ENCODE measurements at regions not wholly inside any gene's neighbourhood (a gene's known extent, or its start where the extent isn't known, plus 50 kb on each side); places are given as distances from the start of the nearest gene placed in this dataset.

DNA sequence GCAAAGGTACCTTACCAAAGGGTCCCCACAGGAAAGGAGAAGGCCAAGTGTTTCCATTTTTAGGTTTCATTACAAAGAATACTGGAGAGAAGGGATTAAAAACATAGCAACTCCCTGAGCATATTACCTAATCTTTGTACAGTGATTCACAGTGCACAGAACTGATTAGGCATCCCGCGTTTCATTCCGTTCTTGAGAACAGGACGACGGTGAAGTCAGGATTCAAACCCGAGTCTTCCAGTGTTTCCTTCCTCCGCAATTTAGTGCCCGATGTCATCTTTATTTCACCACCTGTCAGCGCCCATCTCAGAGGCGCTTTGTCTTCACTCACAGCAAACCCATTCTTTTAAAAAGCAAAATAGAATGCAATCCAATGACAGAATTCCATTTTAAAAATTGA, 488.5 kb downstream of the EIPR1 start:
- TF ChIP-seq, protein P1, sequence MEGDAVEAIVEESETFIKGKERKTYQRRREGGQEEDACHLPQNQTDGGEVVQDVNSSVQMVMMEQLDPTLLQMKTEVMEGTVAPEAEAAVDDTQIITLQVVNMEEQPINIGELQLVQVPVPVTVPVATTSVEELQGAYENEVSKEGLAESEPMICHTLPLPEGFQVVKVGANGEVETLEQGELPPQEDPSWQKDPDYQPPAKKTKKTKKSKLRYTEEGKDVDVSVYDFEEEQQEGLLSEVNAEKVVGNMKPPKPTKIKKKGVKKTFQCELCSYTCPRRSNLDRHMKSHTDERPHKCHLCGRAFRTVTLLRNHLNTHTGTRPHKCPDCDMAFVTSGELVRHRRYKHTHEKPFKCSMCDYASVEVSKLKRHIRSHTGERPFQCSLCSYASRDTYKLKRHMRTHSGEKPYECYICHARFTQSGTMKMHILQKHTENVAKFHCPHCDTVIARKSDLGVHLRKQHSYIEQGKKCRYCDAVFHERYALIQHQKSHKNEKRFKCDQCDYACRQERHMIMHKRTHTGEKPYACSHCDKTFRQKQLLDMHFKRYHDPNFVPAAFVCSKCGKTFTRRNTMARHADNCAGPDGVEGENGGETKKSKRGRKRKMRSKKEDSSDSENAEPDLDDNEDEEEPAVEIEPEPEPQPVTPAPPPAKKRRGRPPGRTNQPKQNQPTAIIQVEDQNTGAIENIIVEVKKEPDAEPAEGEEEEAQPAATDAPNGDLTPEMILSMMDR (IDR thresholded peaks at IDR 0.05; ENCODE audit: unreplicated experiment): no peak
- Mint-ChIP-seq H3K27me3 (ENCODE audit: insufficient read depth, unreplicated experiment) (peaks cover 15% of the 10 kb centered on the region), H3K9me3 (ENCODE audit: unreplicated experiment) (peaks cover 10% of the 10 kb centered on the region), H3K27ac (ENCODE audit: low read depth, unreplicated experiment) (no peak overlapping the region), H3K36me3 (ENCODE audit: insufficient read depth, unreplicated experiment) (no peaks in the 10 kb centered on the region), H3K4me3 (ENCODE audit: unreplicated experiment) (no peak overlapping the region), H3K4me1 (ENCODE audit: insufficient read depth, unreplicated experiment) (no peaks in the 10 kb centered on the region)
- intact Hi-C loops (cut with micrococcal nuclease): no loop called here
- POLR2A ChIA-PET: interaction anchor here (0.6 kb wide), 1 partner anchor 283 kb away, joined by 3 read pairs; no protein-coding TSS in a partner anchor
- CTCF ChIA-PET: no interaction called here
- DNase-seq (ENCODE audit: unreplicated experiment): no peak
- BruUV-seq (replicated peaks): no TSS peak

DNA sequence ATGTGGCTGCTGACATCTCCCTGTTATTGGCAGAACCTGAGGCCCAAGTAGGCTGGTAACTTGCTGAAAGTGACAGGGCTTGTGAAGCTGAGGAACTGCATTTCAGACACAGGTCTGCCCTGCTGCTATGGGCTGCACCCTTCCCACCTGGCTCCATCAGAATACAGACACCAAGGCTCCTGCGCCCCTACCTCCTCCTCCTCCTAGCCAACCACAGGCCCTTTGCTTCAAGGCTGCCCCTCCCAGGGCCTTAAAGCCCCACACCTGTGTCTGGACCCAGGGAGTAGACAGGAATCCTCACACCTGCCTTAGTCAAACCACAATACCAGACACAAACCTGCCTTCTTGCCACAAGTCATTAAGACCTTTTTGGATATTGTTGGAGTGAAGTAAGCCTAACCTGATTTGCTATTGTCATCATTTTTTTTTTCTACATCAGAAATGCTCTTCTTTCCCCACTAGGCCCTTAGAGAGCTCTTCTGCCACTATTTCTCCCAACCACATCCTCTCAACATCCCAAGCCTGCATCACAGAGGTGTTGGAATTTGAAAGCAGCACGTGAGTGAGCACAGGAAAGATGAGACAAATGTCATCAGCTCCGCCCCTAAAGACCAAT, 489.7 kb downstream of the EIPR1 start:
- H3K27ac Mint-ChIP-seq (ENCODE audit: low read depth, unreplicated experiment): no peak overlapping the region
- POLR2A ChIA-PET: no interaction called here
- no peaks in the 10 kb centered on the region for H3K4me1 Mint-ChIP-seq (ENCODE audit: insufficient read depth, unreplicated experiment)
- H3K27me3 Mint-ChIP-seq (ENCODE audit: insufficient read depth, unreplicated experiment): peaks cover 15% of the 10 kb centered on the region
- no TSS peak for BruUV-seq (replicated peaks)
- no peak overlapping the region for H3K4me3 Mint-ChIP-seq (ENCODE audit: unreplicated experiment)
- H3K9me3 Mint-ChIP-seq (ENCODE audit: unreplicated experiment): peaks cover 17% of the 10 kb centered on the region
- intact Hi-C loops (cut with micrococcal nuclease): no loop called here
- TF ChIP-seq, protein P1 (IDR thresholded peaks at IDR 0.05; ENCODE audit: unreplicated experiment): no peak
- DNase-seq (ENCODE audit: unreplicated experiment): no peak
- CTCF ChIA-PET: no interaction called here
- no peaks in the 10 kb centered on the region for H3K36me3 Mint-ChIP-seq (ENCODE audit: insufficient read depth, unreplicated experiment)

DNA sequence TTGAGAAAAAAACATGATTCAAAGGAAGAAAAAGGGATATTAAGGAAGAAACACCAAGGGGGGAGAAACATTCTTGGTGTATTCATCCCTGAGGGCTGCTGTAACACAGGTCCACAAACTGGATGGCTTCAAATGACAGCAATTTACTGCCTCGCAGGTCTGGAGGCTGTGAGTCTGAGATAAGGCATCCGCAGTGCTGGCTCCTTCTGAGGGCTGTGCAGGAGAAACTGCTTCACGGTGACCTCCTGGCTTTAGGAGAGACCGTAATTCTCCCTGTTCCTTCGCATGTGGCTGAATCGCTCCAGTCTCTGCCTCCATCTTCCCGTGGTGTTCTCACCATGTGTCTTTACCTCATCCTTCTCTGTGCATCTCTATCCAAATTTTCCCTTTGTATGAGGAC, 490.7 kb downstream of the EIPR1 start:
- CTCF ChIA-PET: no interaction called here
- intact Hi-C loops (cut with micrococcal nuclease): no loop called here
- DNase-seq (ENCODE audit: unreplicated experiment): no peak
- no peak overlapping the region for H3K4me3 Mint-ChIP-seq (ENCODE audit: unreplicated experiment)
- no peaks in the 10 kb centered on the region for H3K4me1 Mint-ChIP-seq (ENCODE audit: insufficient read depth, unreplicated experiment)
- no TSS peak for BruUV-seq (replicated peaks)
- H3K27me3 Mint-ChIP-seq (ENCODE audit: insufficient read depth, unreplicated experiment): peaks cover 15% of the 10 kb centered on the region
- H3K27ac Mint-ChIP-seq (ENCODE audit: low read depth, unreplicated experiment): no peak overlapping the region
- POLR2A ChIA-PET: no interaction called here
- peaks cover 20% of the 10 kb centered on the region for H3K9me3 Mint-ChIP-seq (ENCODE audit: unreplicated experiment)
- TF ChIP-seq, protein P1 (IDR thresholded peaks at IDR 0.05; ENCODE audit: unreplicated experiment): no peak
- no peaks in the 10 kb centered on the region for H3K36me3 Mint-ChIP-seq (ENCODE audit: insufficient read depth, unreplicated experiment)

DNA sequence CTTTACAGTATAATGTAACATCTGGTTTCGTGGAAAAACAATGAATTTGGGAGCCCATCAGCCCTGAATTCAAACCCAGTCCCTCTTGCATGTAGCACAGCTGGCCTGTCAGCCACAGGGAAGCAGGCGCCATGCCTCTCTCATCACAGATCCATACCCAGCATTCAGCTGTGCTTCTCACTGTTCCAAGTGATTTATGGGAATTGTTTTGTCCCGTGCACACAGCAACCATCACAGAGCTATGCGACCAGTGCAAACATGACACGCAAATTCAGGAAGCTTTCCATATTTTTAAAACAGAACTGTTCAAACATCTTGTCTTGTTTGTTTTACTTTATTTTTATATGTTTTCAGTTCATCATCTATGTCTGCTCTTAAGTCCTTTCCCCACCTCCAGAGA, 496.1 kb downstream of the EIPR1 start:
- Mint-ChIP-seq H3K36me3 (ENCODE audit: insufficient read depth, unreplicated experiment) (peaks cover 6% of the 10 kb centered on the region), H3K27ac (ENCODE audit: low read depth, unreplicated experiment) (no peak overlapping the region), H3K9me3 (ENCODE audit: unreplicated experiment) (peaks cover 11% of the 10 kb centered on the region), H3K27me3 (ENCODE audit: insufficient read depth, unreplicated experiment) (peaks cover 2% of the 10 kb centered on the region), H3K4me3 (ENCODE audit: unreplicated experiment) (no peak overlapping the region), H3K4me1 (ENCODE audit: insufficient read depth, unreplicated experiment) (no peaks in the 10 kb centered on the region)
- ChIA-PET CTCF (no interaction called here), POLR2A (no interaction called here)
- BruUV-seq (replicated peaks): no TSS peak
- intact Hi-C loops (cut with micrococcal nuclease): no loop called here
- TF ChIP-seq, protein P1 (IDR thresholded peaks at IDR 0.05; ENCODE audit: unreplicated experiment): no peak
- no peak for DNase-seq (ENCODE audit: unreplicated experiment)

Measured in MCF 10A (cell line).